ENCODE measurements at regions not wholly inside any gene's neighbourhood (a gene's known extent, or its start where the extent isn't known, plus 50 kb on each side); places are given as distances from the start of the nearest gene placed in this dataset.

DNA sequence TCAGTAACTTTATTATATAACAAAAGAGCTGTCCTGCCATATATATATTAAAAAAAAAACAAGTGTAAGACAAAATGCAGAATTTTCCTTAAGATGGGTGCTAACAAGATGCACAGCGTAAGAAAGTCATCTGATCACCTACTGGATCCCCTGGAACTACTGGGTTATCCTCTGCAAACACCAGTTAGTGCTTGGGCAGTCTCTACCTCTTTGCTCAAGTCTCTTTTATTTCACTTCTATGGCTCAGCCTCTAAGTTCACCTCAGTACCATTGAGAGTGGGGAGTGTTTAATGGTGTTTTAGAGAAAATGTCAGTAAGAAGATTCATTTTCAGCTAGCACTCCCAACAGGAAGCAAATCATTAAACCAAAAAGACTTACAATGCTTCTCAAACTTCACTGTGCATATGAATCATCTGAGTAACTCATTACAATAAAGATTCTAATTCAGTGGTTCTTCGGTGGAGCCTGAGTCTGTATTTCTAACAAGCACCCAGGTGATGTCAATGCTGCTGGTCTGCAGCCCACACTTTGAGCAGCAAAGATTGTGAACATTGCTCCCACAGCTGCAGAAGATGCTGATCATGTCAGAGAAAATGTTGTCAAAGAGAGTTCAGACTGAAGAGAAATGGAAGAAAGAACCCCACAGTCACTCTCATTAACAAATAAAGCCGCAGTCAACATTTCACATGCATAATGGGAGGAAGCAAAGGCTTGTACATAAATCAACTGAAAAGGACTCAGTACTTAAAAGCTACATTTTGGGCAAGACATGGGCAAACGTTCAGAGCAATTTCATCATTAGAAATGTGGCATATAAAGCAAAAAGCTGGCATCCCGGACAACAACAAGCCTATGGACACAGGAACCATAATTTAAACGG lies 227.1 kb upstream of the ATP11B start:
- Histone ChIP-seq H3K36me3 (ENCODE audit: control insufficient read depth, insufficient read depth, low read length) (no peaks in the 10 kb centered on the region), H3K4me1 (ENCODE audit: control insufficient read depth, insufficient read depth, low read length) (peaks cover 22% of the 10 kb centered on the region), H3K4me3 (ENCODE audit: low read depth, low read length) (no peak overlapping the region), H3K9me3 (ENCODE audit: control insufficient read depth, insufficient read depth, low read length) (no peaks in the 10 kb centered on the region), H3K9ac (ENCODE audit: low read depth, low read length) (no peak overlapping the region), H3K27me3 (ENCODE audit: control insufficient read depth, insufficient read depth, low read length) (no peaks in the 10 kb centered on the region)

- Histone ChIP-seq H3K9ac (ENCODE audit: low read depth, low read length) (no peak overlapping the region), H3K27me3 (ENCODE audit: control insufficient read depth, insufficient read depth, low read length) (no peaks in the 10 kb centered on the region), H3K36me3 (ENCODE audit: control insufficient read depth, insufficient read depth, low read length) (no peaks in the 10 kb centered on the region), H3K4me1 (ENCODE audit: control insufficient read depth, insufficient read depth, low read length) (peaks cover 22% of the 10 kb centered on the region), H3K9me3 (ENCODE audit: control insufficient read depth, insufficient read depth, low read length) (no peaks in the 10 kb centered on the region), H3K4me3 (ENCODE audit: low read depth, low read length) (no peak overlapping the region)
Observed at GRCh38 chr3:182567700-182568099, 225.6 kb upstream of the ATP11B start.

DNA sequence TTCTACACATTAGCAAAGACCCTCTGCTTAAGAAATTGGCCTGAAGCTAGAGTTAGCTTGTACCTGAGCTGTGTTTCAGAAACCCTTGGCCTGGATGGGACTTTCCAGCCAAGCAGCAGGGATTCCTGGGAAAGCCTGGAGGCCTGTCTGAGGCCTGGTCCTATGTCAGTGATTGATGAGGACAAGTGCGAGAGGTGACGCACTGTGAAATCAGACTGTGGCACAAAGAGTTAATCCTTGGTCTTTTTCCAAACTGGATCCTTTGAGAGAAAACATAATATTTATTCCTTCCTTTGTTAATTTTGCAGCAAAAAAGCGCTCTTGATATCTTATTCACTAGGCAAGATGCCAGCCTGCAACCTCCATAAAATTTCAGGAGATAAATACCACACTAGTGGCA lies 225.0 kb upstream of the ATP11B start:
- H3K27me3 ChIP-seq (ENCODE audit: control insufficient read depth, insufficient read depth, low read length), result no peaks in the 10 kb centered on the region
- no peaks in the 10 kb centered on the region for H3K36me3 ChIP-seq (ENCODE audit: control insufficient read depth, insufficient read depth, low read length)
- H3K9me3 ChIP-seq (ENCODE audit: control insufficient read depth, insufficient read depth, low read length), result no peaks in the 10 kb centered on the region
- H3K4me3 ChIP-seq (ENCODE audit: low read depth, low read length), result no peak overlapping the region
- no peak overlapping the region for H3K9ac ChIP-seq (ENCODE audit: low read depth, low read length)
- peaks cover 22% of the 10 kb centered on the region for H3K4me1 ChIP-seq (ENCODE audit: control insufficient read depth, insufficient read depth, low read length)

- H3K9ac ChIP-seq (ENCODE audit: low read depth, low read length), result no peak overlapping the region
- no peaks in the 10 kb centered on the region for H3K9me3 ChIP-seq (ENCODE audit: control insufficient read depth, insufficient read depth, low read length)
- no peaks in the 10 kb centered on the region for H3K36me3 ChIP-seq (ENCODE audit: control insufficient read depth, insufficient read depth, low read length)
- H3K4me3 ChIP-seq (ENCODE audit: low read depth, low read length), result no peak overlapping the region
- no peaks in the 10 kb centered on the region for H3K27me3 ChIP-seq (ENCODE audit: control insufficient read depth, insufficient read depth, low read length)
- H3K4me1 ChIP-seq (ENCODE audit: control insufficient read depth, insufficient read depth, low read length), result peaks cover 22% of the 10 kb centered on the region
Observed at GRCh38 chr3:182568876-182569275, 224.4 kb upstream of the ATP11B start.

GRCh38 chr3:182570946-182571594 lies 222.2 kb upstream of the ATP11B start:
- H3K4me3 ChIP-seq (ENCODE audit: low read depth, low read length), result no peak overlapping the region
- no peak overlapping the region for H3K9ac ChIP-seq (ENCODE audit: low read depth, low read length)
- H3K4me1 ChIP-seq (ENCODE audit: control insufficient read depth, insufficient read depth, low read length), result peaks cover 14% of the 10 kb centered on the region
- no peaks in the 10 kb centered on the region for H3K27me3 ChIP-seq (ENCODE audit: control insufficient read depth, insufficient read depth, low read length)
- H3K9me3 ChIP-seq (ENCODE audit: control insufficient read depth, insufficient read depth, low read length), result no peaks in the 10 kb centered on the region
- no peaks in the 10 kb centered on the region for H3K36me3 ChIP-seq (ENCODE audit: control insufficient read depth, insufficient read depth, low read length)

DNA sequence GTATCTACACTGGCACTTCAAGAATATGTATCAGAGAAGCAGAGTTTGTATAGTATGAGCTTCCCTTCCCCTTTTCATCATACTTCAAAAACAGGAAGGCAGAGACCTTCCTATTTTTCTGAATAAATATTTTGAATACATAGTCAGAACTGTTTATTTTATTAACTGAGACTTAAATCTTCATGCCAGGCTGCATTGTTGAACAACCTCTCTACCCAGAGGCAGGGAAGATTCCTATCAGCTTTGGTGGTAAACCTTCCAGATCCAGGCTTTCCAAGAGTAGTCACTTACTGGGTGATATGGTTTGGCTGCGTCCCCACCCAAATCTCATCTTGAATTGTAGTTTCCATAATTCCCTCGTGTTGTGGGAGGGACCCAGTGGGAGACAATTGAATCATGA lies 217.4 kb upstream of the ATP11B start:
- no peaks in the 10 kb centered on the region for H3K4me1 ChIP-seq (ENCODE audit: control insufficient read depth, insufficient read depth, low read length)
- H3K9me3 ChIP-seq (ENCODE audit: control insufficient read depth, insufficient read depth, low read length), result no peaks in the 10 kb centered on the region
- no peaks in the 10 kb centered on the region for H3K36me3 ChIP-seq (ENCODE audit: control insufficient read depth, insufficient read depth, low read length)
- no peaks in the 10 kb centered on the region for H3K27me3 ChIP-seq (ENCODE audit: control insufficient read depth, insufficient read depth, low read length)
- no peak overlapping the region for H3K4me3 ChIP-seq (ENCODE audit: low read depth, low read length)
- H3K9ac ChIP-seq (ENCODE audit: low read depth, low read length), result no peak overlapping the region

- no peak overlapping the region for H3K4me3 ChIP-seq (ENCODE audit: low read depth, low read length)
- H3K9me3 ChIP-seq (ENCODE audit: control insufficient read depth, insufficient read depth, low read length), result no peaks in the 10 kb centered on the region
- H3K36me3 ChIP-seq (ENCODE audit: control insufficient read depth, insufficient read depth, low read length), result no peaks in the 10 kb centered on the region
- H3K27me3 ChIP-seq (ENCODE audit: control insufficient read depth, insufficient read depth, low read length), result no peaks in the 10 kb centered on the region
- no peaks in the 10 kb centered on the region for H3K4me1 ChIP-seq (ENCODE audit: control insufficient read depth, insufficient read depth, low read length)
- H3K9ac ChIP-seq (ENCODE audit: low read depth, low read length), result no peak overlapping the region
Observed at GRCh38 chr3:182583545-182583944, 209.8 kb upstream of the ATP11B start.

DNA sequence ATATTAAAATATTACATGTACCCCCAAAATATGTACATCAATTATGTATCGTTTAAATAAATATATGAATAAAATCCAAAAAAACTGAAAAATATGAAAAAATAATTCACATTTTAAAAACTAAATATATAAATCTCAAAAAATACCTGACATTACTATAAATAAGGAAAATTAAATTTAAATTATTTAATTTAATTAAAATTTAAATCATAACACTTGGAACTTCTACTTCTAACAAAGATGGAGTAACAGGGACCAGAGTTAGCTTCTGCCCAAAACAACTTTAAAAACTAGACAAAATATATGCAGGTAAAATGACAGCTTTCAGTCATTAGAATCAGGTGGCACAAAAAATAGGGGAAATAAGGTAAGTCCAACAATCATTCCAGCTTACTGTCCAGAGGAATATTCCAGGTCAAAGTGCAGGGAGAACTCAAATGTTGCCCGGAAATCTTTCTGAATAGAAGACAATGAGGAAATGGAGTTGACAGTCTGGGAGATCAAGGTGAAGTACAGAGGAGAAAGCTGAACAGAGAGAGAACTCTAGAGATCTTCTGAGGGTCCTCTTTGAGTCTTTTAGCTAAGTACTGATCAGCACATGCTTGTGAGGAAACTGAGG lies 207.7 kb upstream of the ATP11B start:
- no peaks in the 10 kb centered on the region for H3K4me1 ChIP-seq (ENCODE audit: control insufficient read depth, insufficient read depth, low read length)
- H3K36me3 ChIP-seq (ENCODE audit: control insufficient read depth, insufficient read depth, low read length), result no peaks in the 10 kb centered on the region
- no peak overlapping the region for H3K9ac ChIP-seq (ENCODE audit: low read depth, low read length)
- no peaks in the 10 kb centered on the region for H3K27me3 ChIP-seq (ENCODE audit: control insufficient read depth, insufficient read depth, low read length)
- no peaks in the 10 kb centered on the region for H3K9me3 ChIP-seq (ENCODE audit: control insufficient read depth, insufficient read depth, low read length)
- H3K4me3 ChIP-seq (ENCODE audit: low read depth, low read length), result no peak overlapping the region

- H3K9ac ChIP-seq (ENCODE audit: low read depth, low read length), result no peak overlapping the region
- no peaks in the 10 kb centered on the region for H3K27me3 ChIP-seq (ENCODE audit: control insufficient read depth, insufficient read depth, low read length)
- H3K9me3 ChIP-seq (ENCODE audit: control insufficient read depth, insufficient read depth, low read length), result no peaks in the 10 kb centered on the region
- no peak overlapping the region for H3K4me3 ChIP-seq (ENCODE audit: low read depth, low read length)
- H3K4me1 ChIP-seq (ENCODE audit: control insufficient read depth, insufficient read depth, low read length), result no peaks in the 10 kb centered on the region
- no peaks in the 10 kb centered on the region for H3K36me3 ChIP-seq (ENCODE audit: control insufficient read depth, insufficient read depth, low read length)
Observed at GRCh38 chr3:182592747-182593146, 200.6 kb upstream of the ATP11B start.

GRCh38 chr3:182596676-182597410 lies 196.5 kb upstream of the ATP11B start:
- Histone ChIP-seq H3K4me3 (ENCODE audit: low read depth, low read length) (no peak overlapping the region), H3K9me3 (ENCODE audit: control insufficient read depth, insufficient read depth, low read length) (no peaks in the 10 kb centered on the region), H3K36me3 (ENCODE audit: control insufficient read depth, insufficient read depth, low read length) (no peaks in the 10 kb centered on the region), H3K27me3 (ENCODE audit: control insufficient read depth, insufficient read depth, low read length) (no peaks in the 10 kb centered on the region), H3K9ac (ENCODE audit: low read depth, low read length) (no peak overlapping the region), H3K4me1 (ENCODE audit: control insufficient read depth, insufficient read depth, low read length) (no peaks in the 10 kb centered on the region)

DNA sequence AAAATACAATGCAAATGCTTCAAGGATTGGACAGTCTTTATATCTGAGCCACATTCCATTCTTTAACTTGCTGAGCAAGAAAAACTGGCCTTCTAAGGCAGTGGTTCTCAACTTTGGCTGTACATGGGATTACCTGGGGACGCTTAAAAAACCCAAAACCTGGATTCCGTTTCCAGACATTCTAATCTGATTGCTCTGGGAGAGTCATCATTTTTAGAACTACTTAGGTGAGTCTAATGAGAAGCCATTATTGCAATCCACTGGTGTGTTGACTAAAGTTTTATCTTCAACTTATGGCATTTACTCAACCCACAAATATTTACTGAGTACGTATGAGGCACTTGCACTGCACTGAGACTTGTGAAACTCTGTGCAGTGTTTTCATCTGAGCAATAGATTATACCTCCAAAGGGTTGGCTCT lies 195.7 kb upstream of the ATP11B start:
- no peak overlapping the region for H3K4me3 ChIP-seq (ENCODE audit: low read depth, low read length)
- H3K9ac ChIP-seq (ENCODE audit: low read depth, low read length), result no peak overlapping the region
- no peaks in the 10 kb centered on the region for H3K9me3 ChIP-seq (ENCODE audit: control insufficient read depth, insufficient read depth, low read length)
- no peaks in the 10 kb centered on the region for H3K27me3 ChIP-seq (ENCODE audit: control insufficient read depth, insufficient read depth, low read length)
- H3K4me1 ChIP-seq (ENCODE audit: control insufficient read depth, insufficient read depth, low read length), result no peaks in the 10 kb centered on the region
- H3K36me3 ChIP-seq (ENCODE audit: control insufficient read depth, insufficient read depth, low read length), result no peaks in the 10 kb centered on the region
